HEK293 (cell line): ENCODE measurements at regions not wholly inside any gene's neighbourhood (a gene's known extent, or its start where the extent isn't known, plus 50 kb on each side); places are given as distances from the start of the nearest gene placed in this dataset.

Experiments used
- CTCF ChIA-PET: fragments of 350-600 bp; formaldehyde crosslinking; extraction: SDS; loops from one replicate; lab custom pipeline; 2021; ENCODE audit warnings: antibody characterized with exemption; lab: Yijun Ruan, JAX
- POLR2A ChIA-PET: fragments of 300-600 bp; formaldehyde crosslinking; extraction: SDS; loops from one replicate; lab custom pipeline; 2020; ENCODE audit warnings: antibody characterized with exemption, inconsistent platforms; lab: Yijun Ruan, JAX
- H3K27ac ChIP-seq: fragments of 200-500 bp; sonication (Bioruptor generic); 2 replicates; pipeline ENCODE4 v1.5.1; 2014; ENCODE audit warnings: low read depth, low read length, control low read depth, inconsistent platforms; ENCODE audit errors: extremely low read depth
- H3K36me3 ChIP-seq, 2 experiments: fragments of 200-500 bp in 1 of 2; sonication (Bioruptor generic) in 1 of 2; 1 replicate in 1 of 2; 2 replicates in 1 of 2; pipeline ENCODE4 v1.5.1; 2014 to 2017; ENCODE audit warnings: inconsistent platforms in 2 of 2, low read length in 2 of 2; ENCODE audit not compliant: control insufficient read depth in 2 of 2, insufficient read depth in 1 of 2
- H3K4me1 ChIP-seq: fragments of 200-500 bp; sonication (Bioruptor generic); 2 replicates; pipeline ENCODE4 v1.5.1; 2014; ENCODE audit warnings: mild to moderate bottlenecking, low read length, inconsistent platforms; ENCODE audit not compliant: control insufficient read depth, insufficient read depth
- H3K4me3 ChIP-seq: 2 replicates; pipeline ENCODE4 v1.5.1; 2011; ENCODE audit warnings: low read depth, mild to moderate bottlenecking, control low read depth, low read length, moderate library complexity
- H3K9me3 ChIP-seq: fragments of 200-500 bp; sonication (Bioruptor generic); 2 replicates; pipeline ENCODE4 v1.5.1; 2014; ENCODE audit warnings: low read depth, low read length, inconsistent platforms; ENCODE audit not compliant: control insufficient read depth, insufficient read depth
- EGR2 ChIP-seq: fragments of 450-650 bp; formaldehyde crosslinking; IDR thresholded peaks from 2 replicates; pipeline ENCODE4 v1.5.1; 2016; ENCODE audit warnings: low read depth, missing biosample characterization, missing genetic modification characterization
- GFI1B ChIP-seq: fragments of 450-650 bp; formaldehyde crosslinking; IDR thresholded peaks from 2 replicates; pipeline ENCODE4 v1.5.1; 2016; ENCODE audit warnings: missing biosample characterization, missing genetic modification characterization
- HOXA7 ChIP-seq: sonication (generic); formaldehyde crosslinking; IDR thresholded peaks from 2 replicates; pipeline ENCODE4 v1.8.1; 2022; ENCODE audit warnings: missing genetic modification reagents, borderline replicate concordance
- HOXD13 ChIP-seq: sonication (generic); formaldehyde crosslinking; IDR thresholded peaks from 2 replicates; pipeline ENCODE4 v1.8.0; 2022; ENCODE audit warnings: missing genetic modification reagents, borderline replicate concordance
- OSR2 ChIP-seq: fragments of 450-650 bp; formaldehyde crosslinking; IDR thresholded peaks from 2 replicates; pipeline ENCODE4 v1.5.1; 2016; ENCODE audit warnings: missing biosample characterization, missing genetic modification characterization
- PRDM1 ChIP-seq: fragments of 450-650 bp; formaldehyde crosslinking; IDR thresholded peaks from 2 replicates; pipeline ENCODE4; 2016; ENCODE audit warnings: missing biosample characterization, missing genetic modification characterization
- ZNF140 ChIP-seq: fragments of 450-650 bp; formaldehyde crosslinking; IDR thresholded peaks from 2 replicates; pipeline ENCODE4 v1.5.1; 2016; ENCODE audit warnings: missing biosample characterization, missing genetic modification characterization
- ZNF302 ChIP-seq: fragments of 450-650 bp; formaldehyde crosslinking; IDR thresholded peaks from 2 replicates; pipeline ENCODE4 v1.5.1; 2016; ENCODE audit warnings: missing biosample characterization, missing genetic modification characterization, low read depth
- ZNF311 ChIP-seq: fragments of 450-650 bp; formaldehyde crosslinking; IDR thresholded peaks from 2 replicates; pipeline ENCODE4 v1.5.1; 2017; ENCODE audit warnings: missing biosample characterization, missing genetic modification characterization, borderline replicate concordance
- ZNF350 ChIP-seq: fragments of 450-650 bp; formaldehyde crosslinking; IDR thresholded peaks from 2 replicates; pipeline ENCODE4 v1.5.0; 2017; ENCODE audit warnings: missing biosample characterization, mild to moderate bottlenecking, missing genetic modification characterization
- ZNF514 ChIP-seq: fragments of 450-650 bp; formaldehyde crosslinking; IDR thresholded peaks from 2 replicates; pipeline ENCODE4 v1.5.1; 2016; ENCODE audit warnings: missing biosample characterization, missing genetic modification characterization
- ZNF521 ChIP-seq: fragments of 450-650 bp; formaldehyde crosslinking; IDR thresholded peaks from 2 replicates; pipeline ENCODE4 v1.5.1; 2017; ENCODE audit warnings: missing biosample characterization, mild to moderate bottlenecking, missing genetic modification characterization
- ZNF571 ChIP-seq: fragments of 450-650 bp; formaldehyde crosslinking; IDR thresholded peaks from 2 replicates; pipeline ENCODE4 v1.5.0; 2017; ENCODE audit warnings: missing biosample characterization, missing genetic modification characterization
- ZNF645 ChIP-seq: fragments of 450-650 bp; formaldehyde crosslinking; IDR thresholded peaks from 2 replicates; pipeline ENCODE4; 2016; ENCODE audit warnings: missing biosample characterization, missing genetic modification characterization
- ZNF654 ChIP-seq: fragments of 450-650 bp; formaldehyde crosslinking; IDR thresholded peaks from 2 replicates; pipeline ENCODE4 v1.5.1; 2016; ENCODE audit warnings: low read depth, missing biosample characterization, missing genetic modification characterization
- ZNF701 ChIP-seq: fragments of 450-650 bp; formaldehyde crosslinking; IDR thresholded peaks from 2 replicates; pipeline ENCODE4 v1.5.1; 2016; ENCODE audit warnings: missing biosample characterization, missing genetic modification characterization
- ZSCAN5A ChIP-seq: fragments of 450-650 bp; formaldehyde crosslinking; IDR thresholded peaks from 2 replicates; pipeline ENCODE4 v1.5.1; 2016; ENCODE audit warnings: missing biosample characterization, missing genetic modification characterization
- TF ChIP-seq, protein P1 (sequence below): fragments of 450-650 bp; formaldehyde crosslinking; IDR thresholded peaks from 2 replicates; pipeline ENCODE4 v1.5.1; 2016; ENCODE audit warnings: missing biosample characterization, missing genetic modification characterization
- TF ChIP-seq, protein P2 (sequence below): fragments of 450-650 bp; formaldehyde crosslinking; IDR thresholded peaks from 2 replicates; pipeline ENCODE4 v1.5.1; 2016; ENCODE audit warnings: missing biosample characterization, missing genetic modification characterization
- TF ChIP-seq, protein P3 (sequence below): fragments of 450-650 bp; IDR thresholded peaks from 2 replicates; pipeline ENCODE4 v1.5.1; 2018; ENCODE audit warnings: missing biosample characterization, missing genetic modification characterization
- TF ChIP-seq, protein P4 (sequence below): fragments of 450-650 bp; formaldehyde crosslinking; IDR thresholded peaks from 2 replicates; pipeline ENCODE4 v1.5.1; 2016; ENCODE audit warnings: missing biosample characterization, missing genetic modification characterization, low read depth

- Histone ChIP-seq H3K4me3 (no peak overlapping the region), H3K36me3 (no peaks in the 10 kb centered on the region), H3K27ac (no peak overlapping the region), H3K9me3 (no peaks in the 10 kb centered on the region), H3K4me1 (no peaks in the 10 kb centered on the region)
- POLR2A ChIA-PET = no interaction called here
- TF ChIP-seq HOXD13 (CRISPR knock-in tag) (no peak), OSR2 (tag by site-specific recombination) (no peak), ZNF311 (tag by site-specific recombination) (no peak), ZNF654 (tag by site-specific recombination) (no peak), ZNF645 (tag by site-specific recombination) (no peak), ZNF571 (tag by site-specific recombination) (no peak), ZNF521 (tag by site-specific recombination) (no peak), ZNF350 (tag by site-specific recombination) (no peak)
- CTCF ChIA-PET = interaction anchor here (0.6 kb wide), 1 partner anchor 224 kb away, joined by 3 read pairs; no protein-coding TSS in a partner anchor
Observed at GRCh38 chr7:124399941-124400340, 365.7 kb downstream of the GPR37 start.

- no peaks in the 10 kb centered on the region for H3K4me1 ChIP-seq
- H3K4me3 ChIP-seq = no peak overlapping the region
- ChIA-PET CTCF (no interaction called here), POLR2A (no interaction called here)
- no peaks in the 10 kb centered on the region for H3K36me3 ChIP-seq
- TF ChIP-seq, protein P1, sequence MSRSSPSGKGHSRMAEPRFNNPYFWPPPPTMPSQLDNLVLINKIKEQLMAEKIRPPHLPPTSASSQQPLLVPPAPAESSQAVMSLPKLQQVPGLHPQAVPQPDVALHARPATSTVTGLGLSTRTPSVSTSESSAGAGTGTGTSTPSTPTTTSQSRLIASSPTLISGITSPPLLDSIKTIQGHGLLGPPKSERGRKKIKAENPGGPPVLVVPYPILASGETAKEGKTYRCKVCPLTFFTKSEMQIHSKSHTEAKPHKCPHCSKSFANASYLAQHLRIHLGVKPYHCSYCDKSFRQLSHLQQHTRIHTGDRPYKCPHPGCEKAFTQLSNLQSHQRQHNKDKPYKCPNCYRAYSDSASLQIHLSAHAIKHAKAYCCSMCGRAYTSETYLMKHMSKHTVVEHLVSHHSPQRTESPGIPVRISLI = no peak
- TF ChIP-seq, protein P2, sequence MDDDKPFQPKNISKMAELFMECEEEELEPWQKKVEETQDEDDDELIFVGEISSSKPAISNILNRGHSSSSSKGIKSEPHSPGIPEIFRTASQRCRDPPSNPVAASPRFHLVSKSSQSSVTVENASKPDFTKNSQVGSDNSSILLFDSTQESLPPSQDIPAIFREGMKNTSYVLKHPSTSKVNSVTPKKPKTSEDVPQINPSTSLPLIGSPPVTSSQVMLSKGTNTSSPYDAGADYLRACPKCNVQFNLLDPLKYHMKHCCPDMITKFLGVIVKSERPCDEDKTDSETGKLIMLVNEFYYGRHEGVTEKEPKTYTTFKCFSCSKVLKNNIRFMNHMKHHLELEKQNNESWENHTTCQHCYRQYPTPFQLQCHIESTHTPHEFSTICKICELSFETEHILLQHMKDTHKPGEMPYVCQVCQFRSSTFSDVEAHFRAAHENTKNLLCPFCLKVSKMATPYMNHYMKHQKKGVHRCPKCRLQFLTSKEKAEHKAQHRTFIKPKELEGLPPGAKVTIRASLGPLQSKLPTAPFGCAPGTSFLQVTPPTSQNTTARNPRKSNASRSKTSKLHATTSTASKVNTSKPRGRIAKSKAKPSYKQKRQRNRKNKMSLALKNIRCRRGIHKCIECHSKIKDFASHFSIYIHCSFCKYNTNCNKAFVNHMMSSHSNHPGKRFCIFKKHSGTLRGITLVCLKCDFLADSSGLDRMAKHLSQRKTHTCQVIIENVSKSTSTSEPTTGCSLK = no peak
- no peak for TF ChIP-seq HOXA7
- TF ChIP-seq ZSCAN5A (tag by site-specific recombination) = no peak
- TF ChIP-seq, protein P3, sequence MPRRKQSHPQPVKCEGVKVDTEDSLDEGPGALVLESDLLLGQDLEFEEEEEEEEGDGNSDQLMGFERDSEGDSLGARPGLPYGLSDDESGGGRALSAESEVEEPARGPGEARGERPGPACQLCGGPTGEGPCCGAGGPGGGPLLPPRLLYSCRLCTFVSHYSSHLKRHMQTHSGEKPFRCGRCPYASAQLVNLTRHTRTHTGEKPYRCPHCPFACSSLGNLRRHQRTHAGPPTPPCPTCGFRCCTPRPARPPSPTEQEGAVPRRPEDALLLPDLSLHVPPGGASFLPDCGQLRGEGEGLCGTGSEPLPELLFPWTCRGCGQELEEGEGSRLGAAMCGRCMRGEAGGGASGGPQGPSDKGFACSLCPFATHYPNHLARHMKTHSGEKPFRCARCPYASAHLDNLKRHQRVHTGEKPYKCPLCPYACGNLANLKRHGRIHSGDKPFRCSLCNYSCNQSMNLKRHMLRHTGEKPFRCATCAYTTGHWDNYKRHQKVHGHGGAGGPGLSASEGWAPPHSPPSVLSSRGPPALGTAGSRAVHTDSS (tag by site-specific recombination) = no peak
- TF ChIP-seq, protein P4, sequence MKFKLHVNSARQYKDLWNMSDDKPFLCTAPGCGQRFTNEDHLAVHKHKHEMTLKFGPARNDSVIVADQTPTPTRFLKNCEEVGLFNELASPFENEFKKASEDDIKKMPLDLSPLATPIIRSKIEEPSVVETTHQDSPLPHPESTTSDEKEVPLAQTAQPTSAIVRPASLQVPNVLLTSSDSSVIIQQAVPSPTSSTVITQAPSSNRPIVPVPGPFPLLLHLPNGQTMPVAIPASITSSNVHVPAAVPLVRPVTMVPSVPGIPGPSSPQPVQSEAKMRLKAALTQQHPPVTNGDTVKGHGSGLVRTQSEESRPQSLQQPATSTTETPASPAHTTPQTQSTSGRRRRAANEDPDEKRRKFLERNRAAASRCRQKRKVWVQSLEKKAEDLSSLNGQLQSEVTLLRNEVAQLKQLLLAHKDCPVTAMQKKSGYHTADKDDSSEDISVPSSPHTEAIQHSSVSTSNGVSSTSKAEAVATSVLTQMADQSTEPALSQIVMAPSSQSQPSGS = no peak
- no peak for TF ChIP-seq EGR2
- TF ChIP-seq PRDM1 (tag by site-specific recombination) = no peak
- TF ChIP-seq GFI1B = no peak
- TF ChIP-seq ZNF514 = no peak
- no peak for TF ChIP-seq ZNF140 (tag by site-specific recombination)
- TF ChIP-seq ZNF701 (tag by site-specific recombination) = no peak
- no peak for TF ChIP-seq ZNF302
- TF ChIP-seq, all 188 proteins: peak for 0
- Histone ChIP-seq H3K9me3 (no peaks in the 10 kb centered on the region), H3K27ac (no peak overlapping the region)
Observed at GRCh38 chr7:124398937-124399552, 366.2 kb upstream of the TMEM229A start.
